Ascending aorta (tissue), 2 donors: ENCODE measurements at regions not wholly inside any gene's neighbourhood (a gene's known extent, or its start where the extent isn't known, plus 50 kb on each side); places are given as distances from the start of the nearest gene placed in this dataset.

Experiments used
- DNase-seq, 2 donors: peaks; one replicate each; pipeline ENCODE4 v3.0.0-alpha.2; 2019; ENCODE audit warnings: low spot score in 2 of 2
- H3K27ac ChIP-seq, 2 donors: fragments of 200-600 bp; sonication (generic); one replicate each; pipeline ENCODE4 v1.5.1; 2016 to 2017; ENCODE audit warnings: mild to moderate bottlenecking in 1 of 2
- H3K27me3 ChIP-seq: fragments of 200-600 bp; sonication (generic); one replicate; pipeline ENCODE4 v1.5.1; 2017
- H3K36me3 ChIP-seq, 2 donors: fragments of 200-600 bp; sonication (generic); one replicate each; pipeline ENCODE4 v1.5.1; 2016
- H3K4me1 ChIP-seq, 2 donors: fragments of 200-600 bp; sonication (generic); one replicate each; pipeline ENCODE4 v1.5.1; 2016 to 2017; ENCODE audit warnings: mild to moderate bottlenecking in 1 of 2
- H3K4me3 ChIP-seq, 2 donors: fragments of 200-600 bp; sonication (generic); one replicate each; pipeline ENCODE4 v1.5.1; 2016 to 2017; ENCODE audit warnings: mild to moderate bottlenecking in 1 of 2
- H3K9me3 ChIP-seq, 2 donors: fragments of 200-600 bp; sonication (generic); one replicate each; pipeline ENCODE4 v1.5.1; 2016
- intact Hi-C: fragments of 100-400 bp; cut with DNase I; formaldehyde crosslinking; loops from one replicate; pipeline ENCODE4 v1.15.1; 2023
- TF ChIP-seq, protein P1 (sequence below), 3 experiments: fragments of 200-600 bp in 2 of 3; fragments of 450-650 bp in 1 of 3; sonication (generic) in 2 of 3; IDR thresholded peaks; one replicate each; pipeline ENCODE4 v1.5.1; 2016 to 2019; ENCODE audit warnings: antibody characterized with exemption in 3 of 3, mild to moderate bottlenecking in 1 of 3, moderate library complexity in 1 of 3

- no peak for DNase-seq
- Histone ChIP-seq H3K4me1 (peaks cover 10 to 28% of the 10 kb centered on the region in 2 donors), H3K27ac (peak overlapping the region in 1 of 2 donors; percentile 68), H3K9me3 (no peaks in the 10 kb centered on the region), H3K36me3 (no peaks in the 10 kb centered on the region), H3K27me3 (no peaks in the 10 kb centered on the region), H3K4me3 (no peak overlapping the region)
- TF ChIP-seq, protein P1, sequence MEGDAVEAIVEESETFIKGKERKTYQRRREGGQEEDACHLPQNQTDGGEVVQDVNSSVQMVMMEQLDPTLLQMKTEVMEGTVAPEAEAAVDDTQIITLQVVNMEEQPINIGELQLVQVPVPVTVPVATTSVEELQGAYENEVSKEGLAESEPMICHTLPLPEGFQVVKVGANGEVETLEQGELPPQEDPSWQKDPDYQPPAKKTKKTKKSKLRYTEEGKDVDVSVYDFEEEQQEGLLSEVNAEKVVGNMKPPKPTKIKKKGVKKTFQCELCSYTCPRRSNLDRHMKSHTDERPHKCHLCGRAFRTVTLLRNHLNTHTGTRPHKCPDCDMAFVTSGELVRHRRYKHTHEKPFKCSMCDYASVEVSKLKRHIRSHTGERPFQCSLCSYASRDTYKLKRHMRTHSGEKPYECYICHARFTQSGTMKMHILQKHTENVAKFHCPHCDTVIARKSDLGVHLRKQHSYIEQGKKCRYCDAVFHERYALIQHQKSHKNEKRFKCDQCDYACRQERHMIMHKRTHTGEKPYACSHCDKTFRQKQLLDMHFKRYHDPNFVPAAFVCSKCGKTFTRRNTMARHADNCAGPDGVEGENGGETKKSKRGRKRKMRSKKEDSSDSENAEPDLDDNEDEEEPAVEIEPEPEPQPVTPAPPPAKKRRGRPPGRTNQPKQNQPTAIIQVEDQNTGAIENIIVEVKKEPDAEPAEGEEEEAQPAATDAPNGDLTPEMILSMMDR (IDR thresholded peaks at IDR 0.05): no peak
- intact Hi-C loops: loop anchor here (5.0 kb wide), 1 partner anchor 114 kb away; no protein-coding TSS in a partner anchor
Measured at GRCh38 chr20:40753472-40753871, 64.4 kb upstream of the MAFB start.

- no peak for DNase-seq
- intact Hi-C loops: loop anchor here (5.0 kb wide), 1 partner anchor 113 kb away; no protein-coding TSS in a partner anchor
- Histone ChIP-seq H3K4me3 (no peak overlapping the region), H3K36me3 (no peaks in the 10 kb centered on the region), H3K9me3 (no peaks in the 10 kb centered on the region), H3K4me1 (peaks cover 10 to 27% of the 10 kb centered on the region in 2 donors), H3K27me3 (no peaks in the 10 kb centered on the region), H3K27ac (peak overlapping the region; percentile 54 to 68)
- TF ChIP-seq, protein P1 (IDR thresholded peaks at IDR 0.05): no peak
Measured at GRCh38 chr20:40754339-40754943, 65.4 kb upstream of the MAFB start.

DNA sequence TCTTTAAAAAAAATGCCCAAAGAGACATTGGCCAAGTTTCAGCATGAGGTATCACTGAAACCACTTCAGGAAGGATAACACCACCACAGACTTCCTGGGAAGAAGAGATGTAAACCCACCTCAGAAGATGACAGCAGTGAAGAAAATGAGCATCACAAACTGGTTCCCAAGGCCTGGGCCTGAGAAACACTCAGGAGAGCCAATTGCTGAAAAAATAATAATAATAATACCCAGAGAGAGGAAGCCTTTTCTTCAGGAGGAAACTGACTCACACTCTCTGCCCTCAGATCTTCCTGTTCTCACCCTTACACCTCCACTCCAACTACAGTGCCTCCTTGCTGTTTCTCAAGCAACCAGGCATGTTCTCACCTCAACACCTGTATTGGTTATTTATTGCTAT is 68.1 kb upstream of the MAFB start:
- Histone ChIP-seq H3K36me3 (no peaks in the 10 kb centered on the region), H3K4me3 (no peak overlapping the region), H3K27me3 (no peaks in the 10 kb centered on the region), H3K9me3 (no peaks in the 10 kb centered on the region), H3K4me1 (peaks cover 4 to 10% of the 10 kb centered on the region in 2 donors), H3K27ac (no peak overlapping the region)
- TF ChIP-seq, protein P1 (IDR thresholded peaks at IDR 0.05): no peak
- intact Hi-C loops: no loop called here
- no peak for DNase-seq

GRCh38 chr20:40758790-40759189 is 69.8 kb upstream of the MAFB start:
- DNase-seq: no peak
- TF ChIP-seq, protein P1 (IDR thresholded peaks at IDR 0.05): no peak
- intact Hi-C loops: no loop called here

DNA sequence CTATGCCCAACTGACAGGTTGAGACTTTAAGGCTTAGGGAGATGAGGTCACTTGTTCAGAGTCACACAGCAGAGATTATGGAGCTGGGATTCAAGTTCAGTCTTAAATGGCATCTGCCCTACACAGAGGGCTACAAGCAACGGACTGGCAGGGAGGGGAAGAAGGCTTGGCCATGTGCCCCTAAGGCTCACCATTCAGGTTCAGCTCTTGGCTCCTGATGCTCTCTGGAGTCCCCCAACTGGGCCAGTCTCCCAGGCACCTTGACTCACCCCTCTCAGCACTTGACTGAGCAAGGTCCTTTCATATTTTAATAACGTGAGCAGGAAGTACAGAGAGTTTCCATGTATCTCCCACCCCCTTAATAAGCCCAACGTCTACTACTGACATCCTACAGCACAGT is 71.4 kb upstream of the MAFB start:
- H3K9me3 ChIP-seq: no peaks in the 10 kb centered on the region
- intact Hi-C loops: loop anchor here (5.0 kb wide), 1 partner anchor 193 kb away; no protein-coding TSS in a partner anchor

More at GRCh38 chr20:40758790-40759189, 69.8 kb upstream of the MAFB start:
- no peaks in the 10 kb centered on the region for H3K36me3 ChIP-seq
- H3K27me3 ChIP-seq: no peaks in the 10 kb centered on the region
- peaks cover 10 to 20% of the 10 kb centered on the region in 2 donors for H3K4me1 ChIP-seq
- H3K4me3 ChIP-seq: no peak overlapping the region
- no peaks in the 10 kb centered on the region for H3K9me3 ChIP-seq
- H3K27ac ChIP-seq: no peak overlapping the region

More for the DNA sequence above, 71.4 kb upstream of the MAFB start:
- Histone ChIP-seq H3K27ac (no peak overlapping the region), H3K4me3 (no peak overlapping the region), H3K4me1 (peaks cover 6 to 18% of the 10 kb centered on the region in 2 donors), H3K36me3 (no peaks in the 10 kb centered on the region), H3K27me3 (no peaks in the 10 kb centered on the region)
- TF ChIP-seq, protein P1 (IDR thresholded peaks at IDR 0.05): no peak
- DNase-seq: no peak
